ENCODE measurements at regions not wholly inside any gene's neighbourhood (a gene's known extent, or its start where the extent isn't known, plus 50 kb on each side); places are given as distances from the start of the nearest gene placed in this dataset.
"Not testable (repeated sequence)": the region's sequence is repeated elsewhere in the genome, so short reads cannot be mapped to it uniquely, and the experiment has no call there.

DNA sequence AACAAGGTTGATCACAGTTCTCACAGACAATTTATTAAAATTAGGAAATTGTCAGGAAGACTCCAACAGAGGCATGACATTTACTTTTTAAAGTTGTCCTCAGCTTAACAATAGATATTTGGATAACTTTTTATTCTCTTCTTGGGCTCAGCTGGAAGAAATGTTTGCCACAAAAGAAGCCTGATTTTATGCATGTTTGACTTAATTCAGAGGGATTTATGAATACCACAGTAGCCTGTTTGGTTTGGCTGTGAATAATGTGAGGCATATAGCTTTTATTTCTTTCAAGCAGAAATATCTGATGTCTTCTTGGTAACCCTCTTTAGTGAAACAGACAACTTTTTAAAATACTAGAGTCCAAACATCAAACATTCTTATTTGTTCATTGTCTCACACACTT, 1464.5 kb upstream of the SLC10A2 start:
- TF ChIP-seq, protein P1, sequence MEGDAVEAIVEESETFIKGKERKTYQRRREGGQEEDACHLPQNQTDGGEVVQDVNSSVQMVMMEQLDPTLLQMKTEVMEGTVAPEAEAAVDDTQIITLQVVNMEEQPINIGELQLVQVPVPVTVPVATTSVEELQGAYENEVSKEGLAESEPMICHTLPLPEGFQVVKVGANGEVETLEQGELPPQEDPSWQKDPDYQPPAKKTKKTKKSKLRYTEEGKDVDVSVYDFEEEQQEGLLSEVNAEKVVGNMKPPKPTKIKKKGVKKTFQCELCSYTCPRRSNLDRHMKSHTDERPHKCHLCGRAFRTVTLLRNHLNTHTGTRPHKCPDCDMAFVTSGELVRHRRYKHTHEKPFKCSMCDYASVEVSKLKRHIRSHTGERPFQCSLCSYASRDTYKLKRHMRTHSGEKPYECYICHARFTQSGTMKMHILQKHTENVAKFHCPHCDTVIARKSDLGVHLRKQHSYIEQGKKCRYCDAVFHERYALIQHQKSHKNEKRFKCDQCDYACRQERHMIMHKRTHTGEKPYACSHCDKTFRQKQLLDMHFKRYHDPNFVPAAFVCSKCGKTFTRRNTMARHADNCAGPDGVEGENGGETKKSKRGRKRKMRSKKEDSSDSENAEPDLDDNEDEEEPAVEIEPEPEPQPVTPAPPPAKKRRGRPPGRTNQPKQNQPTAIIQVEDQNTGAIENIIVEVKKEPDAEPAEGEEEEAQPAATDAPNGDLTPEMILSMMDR (IDR thresholded peaks at IDR 0.05), result no peak
- H3K4me3 ChIP-seq (ENCODE audit: low read depth in 1 of 2, low read length in 1 of 2), result no peak overlapping the region
- no peaks in the 10 kb centered on the region for H3K27me3 ChIP-seq
- H3K36me3 ChIP-seq, result no peaks in the 10 kb centered on the region
- no peak overlapping the region for H3K27ac ChIP-seq
- no peaks in the 10 kb centered on the region for H3K9me3 ChIP-seq
- no peaks in the 10 kb centered on the region for H3K4me1 ChIP-seq (ENCODE audit: control insufficient read depth in 1 of 2, insufficient read depth in 1 of 2, low read depth in 1 of 2, low read length in 1 of 2)

DNA sequence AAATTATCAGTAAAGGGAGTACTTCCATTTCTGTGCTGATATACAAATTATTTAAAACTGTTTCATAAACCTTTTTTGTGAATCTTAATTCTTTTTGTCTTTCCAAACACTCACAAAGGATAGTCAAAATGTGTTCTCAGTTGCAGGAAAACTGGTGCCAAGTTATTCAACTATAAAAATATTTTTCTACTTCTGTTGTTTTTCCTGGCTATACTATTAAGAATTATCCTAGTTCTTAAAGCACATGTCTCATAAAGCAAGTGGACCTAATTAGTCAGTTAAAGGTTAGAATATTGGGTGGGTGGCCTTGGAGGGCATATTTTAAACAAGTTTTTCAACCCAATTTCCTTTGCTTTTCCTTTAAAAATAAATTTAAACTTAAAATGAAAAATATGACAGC, 1460.3 kb upstream of the SLC10A2 start:
- TF ChIP-seq, protein P1 (IDR thresholded peaks at IDR 0.05), result no peak
- no peak overlapping the region for H3K27ac ChIP-seq
- H3K4me1 ChIP-seq (ENCODE audit: control insufficient read depth in 1 of 2, insufficient read depth in 1 of 2, low read depth in 1 of 2, low read length in 1 of 2), result no peaks in the 10 kb centered on the region
- peaks cover 6% of the 10 kb centered on the region for H3K9me3 ChIP-seq
- no peaks in the 10 kb centered on the region for H3K36me3 ChIP-seq
- no peak overlapping the region for H3K4me3 ChIP-seq (ENCODE audit: low read depth in 1 of 2, low read length in 1 of 2)
- no peaks in the 10 kb centered on the region for H3K27me3 ChIP-seq

GRCh38 chr13:104525467-104525866, 1459.2 kb upstream of the SLC10A2 start:
- Histone ChIP-seq H3K9me3 (peaks cover 6% of the 10 kb centered on the region), H3K27me3 (no peaks in the 10 kb centered on the region), H3K4me1 (ENCODE audit: control insufficient read depth in 1 of 2, insufficient read depth in 1 of 2, low read depth in 1 of 2, low read length in 1 of 2) (no peaks in the 10 kb centered on the region), H3K4me3 (ENCODE audit: low read depth in 1 of 2, low read length in 1 of 2) (no peak overlapping the region), H3K27ac (no peak overlapping the region), H3K36me3 (no peaks in the 10 kb centered on the region)
- TF ChIP-seq, protein P1 (IDR thresholded peaks at IDR 0.05), result no peak

GRCh38 chr13:104522235-104523072, 1456.2 kb upstream of the SLC10A2 start:
- no peaks in the 10 kb centered on the region for H3K4me1 ChIP-seq (ENCODE audit: control insufficient read depth in 1 of 2, insufficient read depth in 1 of 2, low read depth in 1 of 2, low read length in 1 of 2)
- no peaks in the 10 kb centered on the region for H3K27me3 ChIP-seq
- peaks cover 6% of the 10 kb centered on the region for H3K9me3 ChIP-seq
- H3K36me3 ChIP-seq, result no peaks in the 10 kb centered on the region
- H3K4me3 ChIP-seq (ENCODE audit: low read depth in 1 of 2, low read length in 1 of 2), result no peak overlapping the region
- no peak overlapping the region for H3K27ac ChIP-seq
- TF ChIP-seq, protein P1 (IDR thresholded peaks at IDR 0.05), result no peak

GRCh38 chr13:104510422-104510821, 1444.2 kb upstream of the SLC10A2 start:
- H3K9me3 ChIP-seq, result no peaks in the 10 kb centered on the region
- TF ChIP-seq, protein P1 (IDR thresholded peaks at IDR 0.05), result no peak
- no peaks in the 10 kb centered on the region for H3K4me1 ChIP-seq (ENCODE audit: control insufficient read depth in 1 of 2, insufficient read depth in 1 of 2, low read depth in 1 of 2, low read length in 1 of 2)
- H3K36me3 ChIP-seq, result no peaks in the 10 kb centered on the region
- no peaks in the 10 kb centered on the region for H3K27me3 ChIP-seq
- no peak overlapping the region for H3K4me3 ChIP-seq (ENCODE audit: low read depth in 1 of 2, low read length in 1 of 2)
- no peak overlapping the region for H3K27ac ChIP-seq

GRCh38 chr13:104493502-104493901, 1427.3 kb upstream of the SLC10A2 start:
- H3K27me3 ChIP-seq; H3K4me1 ChIP-seq (ENCODE audit: control insufficient read depth in 1 of 2, insufficient read depth in 1 of 2, low read depth in 1 of 2, low read length in 1 of 2); H3K4me3 ChIP-seq (ENCODE audit: low read depth in 1 of 2, low read length in 1 of 2): not testable (repeated sequence)

More at GRCh38 chr13:104493502-104493901, 1427.3 kb upstream of the SLC10A2 start:
- H3K36me3 ChIP-seq, H3K9me3 ChIP-seq, H3K27ac ChIP-seq: not testable (repeated sequence)

Data from neutrophil (primary cell).